ENCODE measurements at regions not wholly inside any gene's neighbourhood (a gene's known extent, or its start where the extent isn't known, plus 50 kb on each side); places are given as distances from the start of the nearest gene placed in this dataset.

GRCh38 chr1:201729973-201730608 lies 98.9 kb upstream of the IPO9 start:
- Histone ChIP-seq H3K27ac (ENCODE audit: low read depth) (no peak overlapping the region), H3K79me2 (replicated peaks; ENCODE audit: insufficient read depth) (0 out of 2 replicates have a peak, but pooled peaks cover 6% of the 10 kb centered on the region), H2AFZ (no peak overlapping the region), H3K9me2 (ENCODE audit: insufficient read depth) (no peaks in the 10 kb centered on the region), H3K4me1 (ENCODE audit: insufficient read depth) (no peaks in the 10 kb centered on the region), H3K27me3 (ENCODE audit: insufficient read depth) (no peaks in the 10 kb centered on the region), H3K4me2 (no peak overlapping the region), H3K4me3 (no peak overlapping the region), H3K36me3 (ENCODE audit: insufficient read depth) (no peaks in the 10 kb centered on the region), H4K20me1 (replicated peaks; ENCODE audit: insufficient read depth) (0 out of 2 replicates have a peak, but pooled peaks cover 5% of the 10 kb centered on the region), H3F3A (replicated peaks; ENCODE audit: low read depth) (no peaks in the 10 kb centered on the region)
- peaks cover 5% of the 10 kb centered on the region for H3K27me3 Mint-ChIP-seq (ENCODE audit: insufficient read depth, low read depth, poor library complexity)
- no peak overlapping the region for H3K27ac Mint-ChIP-seq
- no peak for TF ChIP-seq POLR2AphosphoS5 (IDR thresholded peaks at IDR 0.05; ENCODE audit: low read depth)
- no peak for TF ChIP-seq ZNF114 (CRISPR knock-in tag; IDR thresholded peaks at IDR 0.05)
- TF ChIP-seq EZH2phosphoT487 (IDR thresholded peaks at IDR 0.05; ENCODE audit: unreplicated experiment): no peak
- TF ChIP-seq JUNB (IDR thresholded peaks at IDR 0.05; ENCODE audit: unreplicated experiment): no peak
- TF ChIP-seq EZH2 (IDR thresholded peaks at IDR 0.05; ENCODE audit: low read depth, unreplicated experiment): no peak
- TF ChIP-seq, protein P1, sequence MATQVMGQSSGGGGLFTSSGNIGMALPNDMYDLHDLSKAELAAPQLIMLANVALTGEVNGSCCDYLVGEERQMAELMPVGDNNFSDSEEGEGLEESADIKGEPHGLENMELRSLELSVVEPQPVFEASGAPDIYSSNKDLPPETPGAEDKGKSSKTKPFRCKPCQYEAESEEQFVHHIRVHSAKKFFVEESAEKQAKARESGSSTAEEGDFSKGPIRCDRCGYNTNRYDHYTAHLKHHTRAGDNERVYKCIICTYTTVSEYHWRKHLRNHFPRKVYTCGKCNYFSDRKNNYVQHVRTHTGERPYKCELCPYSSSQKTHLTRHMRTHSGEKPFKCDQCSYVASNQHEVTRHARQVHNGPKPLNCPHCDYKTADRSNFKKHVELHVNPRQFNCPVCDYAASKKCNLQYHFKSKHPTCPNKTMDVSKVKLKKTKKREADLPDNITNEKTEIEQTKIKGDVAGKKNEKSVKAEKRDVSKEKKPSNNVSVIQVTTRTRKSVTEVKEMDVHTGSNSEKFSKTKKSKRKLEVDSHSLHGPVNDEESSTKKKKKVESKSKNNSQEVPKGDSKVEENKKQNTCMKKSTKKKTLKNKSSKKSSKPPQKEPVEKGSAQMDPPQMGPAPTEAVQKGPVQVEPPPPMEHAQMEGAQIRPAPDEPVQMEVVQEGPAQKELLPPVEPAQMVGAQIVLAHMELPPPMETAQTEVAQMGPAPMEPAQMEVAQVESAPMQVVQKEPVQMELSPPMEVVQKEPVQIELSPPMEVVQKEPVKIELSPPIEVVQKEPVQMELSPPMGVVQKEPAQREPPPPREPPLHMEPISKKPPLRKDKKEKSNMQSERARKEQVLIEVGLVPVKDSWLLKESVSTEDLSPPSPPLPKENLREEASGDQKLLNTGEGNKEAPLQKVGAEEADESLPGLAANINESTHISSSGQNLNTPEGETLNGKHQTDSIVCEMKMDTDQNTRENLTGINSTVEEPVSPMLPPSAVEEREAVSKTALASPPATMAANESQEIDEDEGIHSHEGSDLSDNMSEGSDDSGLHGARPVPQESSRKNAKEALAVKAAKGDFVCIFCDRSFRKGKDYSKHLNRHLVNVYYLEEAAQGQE (IDR thresholded peaks at IDR 0.05; ENCODE audit: unreplicated experiment): no peak
- TF ChIP-seq STAT1 (IDR thresholded peaks at IDR 0.05; ENCODE audit: unreplicated experiment): no peak
- no peak for TF ChIP-seq ZNF331 (CRISPR knock-in tag; IDR thresholded peaks at IDR 0.05; ENCODE audit: low read depth)
- TF ChIP-seq CTCF (conservative IDR thresholded peaks at IDR 0.05; ENCODE audit: low read depth in 2 of 2): no peak
- TF ChIP-seq, protein P2, sequence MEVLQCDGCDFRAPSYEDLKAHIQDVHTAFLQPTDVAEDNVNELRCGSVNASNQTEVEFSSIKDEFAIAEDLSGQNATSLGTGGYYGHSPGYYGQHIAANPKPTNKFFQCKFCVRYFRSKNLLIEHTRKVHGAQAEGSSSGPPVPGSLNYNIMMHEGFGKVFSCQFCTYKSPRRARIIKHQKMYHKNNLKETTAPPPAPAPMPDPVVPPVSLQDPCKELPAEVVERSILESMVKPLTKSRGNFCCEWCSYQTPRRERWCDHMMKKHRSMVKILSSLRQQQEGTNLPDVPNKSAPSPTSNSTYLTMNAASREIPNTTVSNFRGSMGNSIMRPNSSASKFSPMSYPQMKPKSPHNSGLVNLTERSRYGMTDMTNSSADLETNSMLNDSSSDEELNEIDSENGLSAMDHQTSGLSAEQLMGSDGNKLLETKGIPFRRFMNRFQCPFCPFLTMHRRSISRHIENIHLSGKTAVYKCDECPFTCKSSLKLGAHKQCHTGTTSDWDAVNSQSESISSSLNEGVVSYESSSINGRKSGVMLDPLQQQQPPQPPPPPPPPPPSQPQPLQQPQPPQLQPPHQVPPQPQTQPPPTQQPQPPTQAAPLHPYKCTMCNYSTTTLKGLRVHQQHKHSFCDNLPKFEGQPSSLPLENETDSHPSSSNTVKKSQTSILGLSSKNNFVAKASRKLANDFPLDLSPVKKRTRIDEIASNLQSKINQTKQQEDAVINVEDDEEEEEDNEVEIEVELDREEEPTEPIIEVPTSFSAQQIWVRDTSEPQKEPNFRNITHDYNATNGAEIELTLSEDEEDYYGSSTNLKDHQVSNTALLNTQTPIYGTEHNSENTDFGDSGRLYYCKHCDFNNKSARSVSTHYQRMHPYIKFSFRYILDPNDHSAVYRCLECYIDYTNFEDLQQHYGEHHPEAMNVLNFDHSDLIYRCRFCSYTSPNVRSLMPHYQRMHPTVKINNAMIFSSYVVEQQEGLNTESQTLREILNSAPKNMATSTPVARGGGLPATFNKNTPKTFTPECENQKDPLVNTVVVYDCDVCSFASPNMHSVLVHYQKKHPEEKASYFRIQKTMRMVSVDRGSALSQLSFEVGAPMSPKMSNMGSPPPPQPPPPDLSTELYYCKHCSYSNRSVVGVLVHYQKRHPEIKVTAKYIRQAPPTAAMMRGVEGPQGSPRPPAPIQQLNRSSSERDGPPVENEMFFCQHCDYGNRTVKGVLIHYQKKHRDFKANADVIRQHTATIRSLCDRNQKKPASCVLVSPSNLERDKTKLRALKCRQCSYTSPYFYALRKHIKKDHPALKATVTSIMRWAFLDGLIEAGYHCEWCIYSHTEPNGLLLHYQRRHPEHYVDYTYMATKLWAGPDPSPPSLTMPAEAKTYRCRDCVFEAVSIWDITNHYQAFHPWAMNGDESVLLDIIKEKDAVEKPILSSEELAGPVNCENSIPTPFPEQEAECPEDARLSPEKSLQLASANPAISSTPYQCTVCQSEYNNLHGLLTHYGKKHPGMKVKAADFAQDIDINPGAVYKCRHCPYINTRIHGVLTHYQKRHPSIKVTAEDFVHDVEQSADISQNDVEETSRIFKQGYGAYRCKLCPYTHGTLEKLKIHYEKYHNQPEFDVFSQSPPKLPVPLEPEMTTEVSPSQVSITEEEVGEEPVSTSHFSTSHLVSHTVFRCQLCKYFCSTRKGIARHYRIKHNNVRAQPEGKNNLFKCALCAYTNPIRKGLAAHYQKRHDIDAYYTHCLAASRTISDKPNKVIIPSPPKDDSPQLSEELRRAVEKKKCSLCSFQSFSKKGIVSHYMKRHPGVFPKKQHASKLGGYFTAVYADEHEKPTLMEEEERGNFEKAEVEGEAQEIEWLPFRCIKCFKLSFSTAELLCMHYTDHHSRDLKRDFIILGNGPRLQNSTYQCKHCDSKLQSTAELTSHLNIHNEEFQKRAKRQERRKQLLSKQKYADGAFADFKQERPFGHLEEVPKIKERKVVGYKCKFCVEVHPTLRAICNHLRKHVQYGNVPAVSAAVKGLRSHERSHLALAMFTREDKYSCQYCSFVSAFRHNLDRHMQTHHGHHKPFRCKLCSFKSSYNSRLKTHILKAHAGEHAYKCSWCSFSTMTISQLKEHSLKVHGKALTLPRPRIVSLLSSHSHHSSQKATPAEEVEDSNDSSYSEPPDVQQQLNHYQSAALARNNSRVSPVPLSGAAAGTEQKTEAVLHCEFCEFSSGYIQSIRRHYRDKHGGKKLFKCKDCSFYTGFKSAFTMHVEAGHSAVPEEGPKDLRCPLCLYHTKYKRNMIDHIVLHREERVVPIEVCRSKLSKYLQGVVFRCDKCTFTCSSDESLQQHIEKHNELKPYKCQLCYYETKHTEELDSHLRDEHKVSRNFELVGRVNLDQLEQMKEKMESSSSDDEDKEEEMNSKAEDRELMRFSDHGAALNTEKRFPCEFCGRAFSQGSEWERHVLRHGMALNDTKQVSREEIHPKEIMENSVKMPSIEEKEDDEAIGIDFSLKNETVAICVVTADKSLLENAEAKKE (CRISPR knock-in tag; IDR thresholded peaks at IDR 0.05): no peak
- TF ChIP-seq NANOG (IDR thresholded peaks at IDR 0.05; ENCODE audit: borderline replicate concordance): no peak
- TF ChIP-seq CREB1 (CRISPR knock-in tag; IDR thresholded peaks at IDR 0.05; ENCODE audit: low read depth): no peak
- no peak for TF ChIP-seq ETS1 (IDR thresholded peaks at IDR 0.05)
- DNase-seq (ENCODE audit: low spot score) (no peak), ATAC-seq (no peak)
- peaks cover 12% of the 10 kb centered on the region for H3K4me1 Mint-ChIP-seq
- no peaks in the 10 kb centered on the region for H3K9me3 Mint-ChIP-seq
- no peak overlapping the region for H3K4me3 Mint-ChIP-seq
- H3K36me3 Mint-ChIP-seq (ENCODE audit: low read depth): no peaks in the 10 kb centered on the region; the same call in 2 of the 3 replicates
